RPMI7951 (cell line): ENCODE measurements at regions not wholly inside any gene's neighbourhood (a gene's known extent, or its start where the extent isn't known, plus 50 kb on each side); places are given as distances from the start of the nearest gene placed in this dataset.
A peak's percentile ranks its signal among the peaks of the same experiment; 100 is the strongest.

Experiments
- DNase-seq: peaks from one replicate; pipeline ENCODE4 v3.0.0-alpha.2; 2012; ENCODE audit warnings: low read depth

DNA sequence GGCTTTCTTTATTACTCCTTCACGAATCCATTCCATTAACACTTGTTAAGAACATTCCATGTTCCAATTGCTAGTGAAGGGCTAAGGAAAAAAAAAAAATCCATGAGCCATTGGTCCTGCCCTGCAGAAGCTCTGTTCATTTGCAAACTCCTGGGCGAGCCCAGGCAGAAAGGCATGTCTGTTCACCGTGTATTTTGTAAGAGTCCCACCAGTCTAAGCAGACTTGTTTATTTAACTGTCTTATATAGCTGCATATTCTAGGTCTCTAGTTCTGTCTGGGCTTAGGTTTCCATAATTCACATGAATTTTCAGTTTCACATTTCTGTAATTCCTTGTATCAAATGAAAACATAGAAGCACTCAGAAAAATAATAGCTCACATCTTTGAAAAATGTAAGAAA lies 97.4 kb upstream of the POU2AF2 start:
- no peak for DNase-seq

GRCh38 chr11:111137846-111138245 lies 107.7 kb upstream of the POU2AF2 start:
- DNase-seq: no peak

GRCh38 chr11:111135778-111136570 lies 109.6 kb upstream of the POU2AF2 start:
- no peak for DNase-seq

DNA sequence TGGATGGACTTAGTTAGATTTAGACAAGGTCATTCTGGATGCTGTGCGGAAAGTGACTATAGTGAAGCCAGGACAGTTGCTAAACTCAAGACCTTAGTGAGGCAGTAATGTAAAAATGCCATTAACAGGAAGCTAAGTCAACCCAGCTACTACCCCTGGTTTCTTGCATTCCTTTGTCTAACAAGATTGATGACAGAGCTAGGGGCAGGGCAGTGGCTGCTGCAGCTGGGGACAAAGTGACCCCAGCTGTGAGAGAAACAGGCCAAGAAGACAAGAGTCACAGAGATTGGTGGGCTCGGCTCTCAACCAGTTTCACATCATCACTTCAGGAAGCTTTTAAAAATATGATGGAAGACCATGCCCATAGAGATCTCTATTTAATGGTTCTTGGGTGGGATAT lies 110.4 kb upstream of the POU2AF2 start:
- no peak for DNase-seq

DNA sequence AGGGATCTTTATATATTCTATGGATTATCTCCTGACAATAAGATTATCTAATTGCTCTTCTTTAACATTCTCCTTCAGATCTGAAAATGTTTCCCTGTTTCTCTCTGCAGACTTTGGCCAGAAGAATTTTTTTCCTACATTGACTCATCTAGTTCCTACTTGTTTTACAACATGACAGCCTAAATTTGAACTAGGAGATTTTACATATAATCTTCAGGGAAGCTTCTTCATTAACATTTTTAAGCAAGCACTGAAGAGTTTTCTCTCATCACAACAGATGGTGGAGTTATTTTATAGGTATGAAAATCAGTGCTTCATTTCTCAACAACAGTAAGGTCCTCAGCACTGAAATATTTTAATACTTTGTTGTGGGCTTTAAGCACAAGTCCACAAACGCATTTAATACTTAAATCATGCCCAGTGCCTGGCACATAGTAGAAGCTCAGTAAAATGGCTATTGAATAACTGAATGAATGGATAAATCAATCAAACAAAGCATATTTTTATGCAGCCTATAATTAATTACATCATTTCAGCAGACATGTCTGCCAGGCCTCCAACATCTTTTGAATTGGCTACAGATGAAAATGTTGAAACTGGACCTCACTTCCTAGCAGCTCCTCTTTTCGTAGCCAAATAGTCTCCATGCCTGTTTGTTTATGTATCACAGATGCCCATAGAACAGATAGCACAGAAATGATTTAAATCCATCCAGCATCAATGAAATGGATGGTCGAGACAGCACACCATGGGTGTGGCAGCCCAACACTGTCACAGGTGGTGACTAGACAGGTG lies 117.3 kb upstream of the POU2AF2 start:
- no peak for DNase-seq

DNA sequence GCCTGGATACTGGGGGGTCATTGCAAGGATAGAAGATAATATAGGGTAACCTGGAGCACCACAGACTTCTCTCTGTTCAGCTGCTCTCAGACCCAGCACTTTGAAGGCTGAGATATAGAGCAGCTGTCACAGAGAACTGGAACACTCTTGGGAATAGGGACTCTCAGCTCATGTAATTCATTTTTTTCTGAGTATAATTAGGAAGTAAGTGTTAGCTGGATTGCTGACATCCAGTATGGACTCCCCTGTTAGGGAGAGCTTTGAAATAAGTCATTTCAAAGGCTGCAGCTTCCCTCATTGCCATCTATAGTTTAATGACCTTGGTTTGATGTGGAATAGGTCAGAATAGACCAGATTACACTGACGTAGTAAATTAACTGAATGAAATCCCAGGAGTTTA lies 120.8 kb upstream of the POU2AF2 start:
- DNase-seq: no peak

DNA sequence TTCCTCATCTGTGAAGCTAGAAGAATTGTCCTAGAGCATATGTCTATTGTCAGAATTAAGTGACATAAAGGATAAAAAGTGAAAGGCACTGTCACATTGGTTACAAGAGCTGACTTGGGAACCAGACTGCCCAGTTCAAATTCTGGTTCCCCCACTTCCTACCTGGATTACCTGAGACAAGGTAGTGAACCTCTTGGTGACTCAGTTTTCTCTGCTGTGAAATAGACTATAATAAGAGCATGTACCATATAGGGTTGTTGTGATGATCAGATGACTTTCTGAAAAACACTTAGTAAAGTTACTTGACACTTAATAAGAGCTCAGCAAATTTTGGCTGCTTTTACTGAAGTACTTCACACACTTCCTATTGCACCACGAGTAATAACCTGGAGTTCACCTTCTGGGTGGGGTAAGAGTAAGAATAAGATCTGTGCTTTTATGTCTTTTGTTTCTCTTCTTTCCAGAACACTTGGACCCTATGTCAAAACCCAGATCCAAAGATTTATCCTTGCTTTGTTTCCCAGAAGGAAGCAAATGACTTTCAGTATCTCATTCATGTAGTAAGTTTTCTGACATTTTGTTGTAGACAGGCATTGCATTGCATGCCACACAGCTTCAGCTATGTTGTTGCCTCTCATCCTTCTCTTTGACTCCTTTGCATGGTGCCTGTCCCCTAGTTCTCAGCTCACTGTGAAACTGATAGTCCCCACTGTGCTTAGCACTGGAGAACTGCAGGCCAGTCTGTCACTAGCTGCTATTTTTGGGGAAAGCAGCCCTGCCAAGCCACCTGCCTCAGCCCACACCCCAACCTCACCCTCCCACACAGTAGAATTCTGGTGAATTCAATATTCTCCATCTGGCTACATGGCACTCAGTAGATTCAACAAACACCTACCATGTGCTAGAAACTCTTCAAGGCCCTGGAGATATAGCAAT lies 121.8 kb upstream of the POU2AF2 start:
- DNase-seq: no peak

- DNase-seq: no peak
Measured at GRCh38 chr11:111120696-111121302, 124.7 kb upstream of the POU2AF2 start.

- no peak for DNase-seq
Measured at GRCh38 chr11:111120161-111120560, 125.4 kb upstream of the POU2AF2 start.

DNA sequence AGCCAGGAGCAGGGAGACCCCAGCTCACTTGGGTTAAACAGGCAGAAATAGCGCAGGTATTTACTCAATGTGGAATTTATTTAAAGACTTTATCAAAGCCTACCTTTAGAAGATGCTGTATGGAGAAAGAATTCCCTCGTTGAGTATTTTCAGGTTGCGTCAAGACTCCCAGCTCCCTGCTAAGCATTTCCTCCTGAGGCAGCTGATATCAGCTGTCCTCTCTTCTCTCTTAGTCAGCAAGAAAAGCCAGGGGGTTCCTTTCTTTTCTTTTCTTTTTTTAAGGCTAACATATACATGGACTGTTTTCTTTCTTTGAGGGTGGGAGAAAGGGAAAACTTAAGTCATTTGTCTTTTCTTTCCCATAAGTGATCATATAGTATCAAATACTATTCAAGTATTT lies 125.8 kb upstream of the POU2AF2 start:
- no peak for DNase-seq

GRCh38 chr11:111115890-111116289 lies 129.6 kb upstream of the POU2AF2 start:
- DNase-seq: no peak

DNA sequence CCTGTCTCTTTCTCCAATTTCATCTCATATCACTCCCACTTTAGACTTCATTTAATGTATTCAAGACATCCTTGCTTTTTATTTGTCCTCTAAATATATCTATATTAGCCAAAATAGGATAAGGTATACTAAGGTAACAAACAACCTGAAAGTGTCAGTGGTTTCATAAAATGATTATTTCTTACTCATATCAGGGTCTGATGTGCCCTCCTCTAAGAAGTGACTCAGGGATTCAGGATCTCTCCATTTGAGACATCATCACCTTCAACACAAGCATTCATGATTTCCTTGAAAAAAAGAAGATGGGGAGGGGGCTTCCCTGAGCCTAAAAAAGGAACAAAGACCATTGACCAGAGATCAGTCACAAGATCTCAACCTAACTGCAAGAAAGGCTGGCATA lies 131.4 kb upstream of the POU2AF2 start:
- DNase-seq: no peak

- DNase-seq: no peak
Measured at GRCh38 chr11:111112614-111113013, 132.9 kb upstream of the POU2AF2 start.

DNA sequence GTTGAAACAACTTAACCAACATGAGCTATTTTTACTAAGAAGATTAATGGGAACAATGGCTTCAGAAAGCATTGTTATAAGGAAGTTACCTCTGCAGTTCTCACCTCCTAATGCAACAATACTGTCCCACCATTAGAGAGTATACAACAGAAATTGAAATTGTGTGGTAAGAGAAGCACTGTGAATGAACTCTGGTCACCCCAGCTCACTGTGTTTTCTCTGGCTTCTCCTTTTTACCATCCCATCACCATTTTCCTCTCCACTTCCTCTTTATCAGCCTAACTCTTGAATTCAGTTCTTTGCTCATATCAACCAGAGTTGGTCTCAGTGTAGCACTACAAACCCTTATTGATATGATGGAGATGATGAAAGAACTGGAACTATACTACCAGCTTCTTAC lies 138.0 kb upstream of the POU2AF2 start:
- DNase-seq: no peak

DNA sequence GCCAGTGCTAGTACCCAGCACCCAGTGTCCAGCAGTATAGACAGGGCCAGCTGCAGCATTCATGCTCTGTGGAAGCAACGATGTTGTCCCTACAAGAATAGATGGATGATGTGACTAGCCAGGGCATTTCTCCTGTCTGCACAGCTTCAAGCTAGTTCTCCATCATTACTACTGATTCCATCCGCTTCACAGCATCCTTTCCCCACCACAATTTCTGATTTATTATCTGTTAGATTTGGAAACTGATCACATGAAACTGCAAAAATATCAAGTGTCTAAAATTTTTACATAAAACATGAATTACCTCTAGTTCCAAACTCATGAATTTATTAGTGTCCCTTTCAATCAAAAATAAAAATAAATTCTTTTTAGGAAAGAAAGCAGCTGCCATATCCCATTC lies 138.9 kb upstream of the POU2AF2 start:
- DNase-seq: no peak

DNA sequence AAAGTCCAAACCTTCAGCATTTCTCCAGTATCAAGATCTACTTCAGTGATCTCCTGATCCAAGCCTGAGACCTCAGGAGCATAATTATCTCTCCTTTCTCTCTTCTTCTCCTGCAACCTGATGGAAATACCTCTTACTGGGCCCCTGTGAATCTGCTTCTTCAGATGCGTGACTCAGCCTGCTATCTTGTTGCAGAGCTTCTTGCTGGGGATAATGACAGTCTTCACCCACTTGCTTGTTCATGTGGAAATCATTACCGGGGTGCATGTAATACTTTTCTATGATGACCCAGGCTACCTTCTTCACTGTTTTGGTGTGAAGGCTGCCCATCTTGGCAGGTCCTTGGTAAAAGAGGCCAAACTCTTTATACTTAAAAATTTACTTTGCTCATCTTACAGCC lies 140.0 kb upstream of the POU2AF2 start:
- no peak for DNase-seq

- DNase-seq: no peak
Measured at GRCh38 chr11:111104185-111104584, 141.3 kb upstream of the POU2AF2 start.

- DNase-seq: no peak
Measured at GRCh38 chr11:111101881-111102280, 143.6 kb upstream of the POU2AF2 start.

DNA sequence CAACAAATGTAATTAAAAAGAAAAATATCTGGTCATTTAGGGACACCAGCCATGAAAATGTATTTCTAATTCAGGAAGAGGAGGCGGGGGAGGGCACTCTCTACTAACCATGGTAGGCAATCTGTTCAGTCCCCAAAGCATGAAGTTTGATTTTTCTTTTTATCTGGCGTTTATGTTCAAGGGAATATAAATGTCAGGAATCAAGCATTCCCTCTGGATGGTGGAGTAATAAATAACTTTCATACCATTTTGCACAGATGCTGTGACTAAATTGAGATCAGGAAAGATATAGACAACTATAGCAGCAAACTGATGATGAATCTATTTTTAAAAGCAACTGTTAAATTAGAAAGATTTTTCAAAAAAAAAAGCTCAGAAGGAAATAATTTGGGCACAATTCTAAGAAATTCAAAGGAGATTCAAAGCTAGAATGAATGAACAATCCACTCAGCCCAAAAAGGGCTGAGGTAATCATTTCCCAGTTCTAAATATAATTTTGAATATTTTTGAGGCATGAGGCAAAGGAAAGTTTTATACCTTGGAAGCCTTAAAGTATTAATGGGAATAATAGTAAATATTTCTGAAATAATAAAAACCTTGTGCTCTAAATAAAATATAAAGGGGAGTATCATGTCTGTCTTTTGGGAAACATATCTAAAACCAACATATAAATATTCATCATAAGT lies 146.4 kb upstream of the POU2AF2 start:
- no peak for DNase-seq

DNA sequence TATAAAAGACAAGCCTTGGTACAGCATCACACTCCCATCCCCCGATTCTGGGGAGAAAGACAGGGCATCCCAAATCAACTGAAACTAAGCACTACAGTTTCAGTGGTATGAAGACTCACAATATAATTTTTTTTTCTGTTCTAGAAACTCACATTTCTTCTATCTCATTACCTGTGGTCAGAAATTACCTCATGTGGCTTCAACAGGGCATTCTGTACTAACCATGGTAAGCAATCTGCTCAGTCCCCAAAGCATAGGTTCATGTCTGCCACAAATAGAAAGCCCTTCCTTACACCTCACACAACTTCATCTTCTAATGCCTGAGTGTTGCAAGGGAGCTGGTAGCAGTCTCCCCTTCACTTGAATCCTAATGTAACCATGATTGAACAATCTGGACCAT lies 147.4 kb upstream of the POU2AF2 start:
- no peak for DNase-seq

DNA sequence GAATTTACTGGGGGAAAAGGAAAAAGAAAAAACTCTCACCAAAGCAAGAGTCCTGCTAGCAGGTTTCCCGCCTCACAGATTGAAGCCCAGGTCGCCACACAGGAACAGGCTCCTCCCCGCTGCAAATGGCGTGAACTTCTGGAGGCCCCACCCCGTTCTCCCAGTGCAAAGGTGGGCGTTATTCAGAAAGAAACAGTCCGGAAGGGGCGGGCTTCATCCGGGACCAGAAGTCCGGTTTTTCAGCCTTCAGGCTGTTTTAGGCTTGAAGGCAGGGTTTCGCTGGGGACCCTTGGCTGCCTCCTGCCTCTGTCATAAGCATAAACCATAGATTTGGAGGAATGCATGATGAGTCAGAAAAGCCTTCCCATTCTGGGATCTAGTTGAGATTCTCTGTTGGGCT lies 148.3 kb upstream of the POU2AF2 start:
- peak; percentile 56 for DNase-seq
